ENCODE measurements at regions not wholly inside any gene's neighbourhood (a gene's known extent, or its start where the extent isn't known, plus 50 kb on each side); places are given as distances from the start of the nearest gene placed in this dataset.

DNA sequence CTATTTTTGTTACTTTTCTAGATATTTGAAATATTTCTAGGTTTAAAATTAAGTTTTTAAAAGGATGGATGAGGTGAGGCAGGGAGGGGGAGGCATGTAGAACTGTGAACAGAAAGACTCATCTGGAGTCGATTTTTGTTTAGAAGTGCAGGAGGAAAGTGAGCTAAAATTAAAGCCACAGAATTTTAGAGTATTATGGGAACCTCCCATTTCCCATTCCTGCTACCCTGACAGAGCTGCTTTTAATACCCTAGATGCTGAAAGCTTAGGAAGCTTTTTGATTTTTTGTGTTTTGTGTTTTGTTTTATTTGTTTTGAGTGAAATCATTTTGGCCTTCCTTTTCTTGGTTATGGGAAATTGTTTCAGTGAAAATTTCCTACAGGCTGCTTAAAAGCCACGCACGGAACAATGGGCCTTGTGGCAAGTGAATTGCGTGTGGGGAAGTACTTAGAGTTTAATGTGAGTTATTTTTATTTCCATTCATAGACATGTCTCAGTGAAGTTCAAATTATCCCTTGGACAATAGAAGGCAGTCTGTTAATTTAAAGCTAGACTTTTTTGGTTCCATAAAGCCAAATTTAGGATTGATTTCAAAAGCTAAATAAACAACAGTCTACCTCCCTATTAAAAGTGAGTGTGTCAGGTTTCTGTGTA, 102.0 kb upstream of the HDAC9 start:
- no peaks in the 10 kb centered on the region for H3K27me3 ChIP-seq (ENCODE audit: control insufficient read depth in 1 of 2, insufficient read depth in 1 of 2, low read length in 2 of 2)
- no peak overlapping the region for H2BK12ac ChIP-seq (ENCODE audit: low read length in 2 of 2)
- H2AK5ac ChIP-seq (ENCODE audit: low read length, severe bottlenecking) = no peak overlapping the region
- no peaks in the 10 kb centered on the region for H3K79me1 ChIP-seq (replicated peaks; ENCODE audit: low read length, poor library complexity, severe bottlenecking)
- no peaks in the 10 kb centered on the region for H3K9me3 ChIP-seq (ENCODE audit: control insufficient read depth, low read length)
- H3K14ac ChIP-seq (ENCODE audit: low read length in 2 of 2) = no peak overlapping the region
- no peak overlapping the region for H2BK15ac ChIP-seq (ENCODE audit: low read depth, poor library complexity, severe bottlenecking)
- H3K27ac ChIP-seq (ENCODE audit: low read length, poor library complexity, severe bottlenecking) = no peak overlapping the region
- 90% methylated on average over 3 of the region's 4 CpGs for WGBS
- no peak overlapping the region for H2AFZ ChIP-seq (ENCODE audit: low read depth, low read length)
- H2BK5ac ChIP-seq (ENCODE audit: low read depth, low read length, poor library complexity, severe bottlenecking) = no peak overlapping the region
- H2BK120ac ChIP-seq (ENCODE audit: low read depth, low read length) = no peak overlapping the region
- H4K8ac ChIP-seq (ENCODE audit: low read length) = no peak overlapping the region
- no peak overlapping the region for H3K18ac ChIP-seq (ENCODE audit: low read depth in 1 of 2, low read length in 2 of 2)
- no peak overlapping the region for H3K4ac ChIP-seq (ENCODE audit: low read depth in 1 of 2, low read length in 2 of 2)
- H4K91ac ChIP-seq (ENCODE audit: low read length) = no peak overlapping the region
- no peak overlapping the region for H3K4me2 ChIP-seq (ENCODE audit: low read length, poor library complexity, severe bottlenecking)
- DNase-seq = no peak
- H3K4me1 ChIP-seq (ENCODE audit: control insufficient read depth, insufficient read depth, low read depth, low read length) = peaks cover 4% of the 10 kb centered on the region
- H3K36me3 ChIP-seq (ENCODE audit: control insufficient read depth in 1 of 2, insufficient read depth in 2 of 2, low read depth in 1 of 2, low read length in 2 of 2) = no peaks in the 10 kb centered on the region
- no peak overlapping the region for H3K9ac ChIP-seq (ENCODE audit: low read length)
- H3K23ac ChIP-seq (ENCODE audit: low read length in 2 of 2) = no peak overlapping the region
- H3K4me3 ChIP-seq (ENCODE audit: insufficient read depth in 1 of 2, low read depth in 1 of 2, low read length in 2 of 2) = no peak overlapping the region

- no peak overlapping the region for H2AK5ac ChIP-seq (ENCODE audit: low read length, severe bottlenecking)
- no peak overlapping the region for H3K4me2 ChIP-seq (ENCODE audit: low read length, poor library complexity, severe bottlenecking)
- DNase-seq = no peak
- H3K4me3 ChIP-seq (ENCODE audit: insufficient read depth in 1 of 2, low read depth in 1 of 2, low read length in 2 of 2) = no peak overlapping the region
- no peak overlapping the region for H2BK120ac ChIP-seq (ENCODE audit: low read depth, low read length)
- no peak overlapping the region for H2BK12ac ChIP-seq (ENCODE audit: low read length in 2 of 2)
- no peak overlapping the region for H4K8ac ChIP-seq (ENCODE audit: low read length)
- H2AFZ ChIP-seq (ENCODE audit: low read depth, low read length) = no peak overlapping the region
- H3K23ac ChIP-seq (ENCODE audit: low read length in 2 of 2) = no peak overlapping the region
- no peaks in the 10 kb centered on the region for H3K9me3 ChIP-seq (ENCODE audit: control insufficient read depth, low read length)
- no peak overlapping the region for H3K9ac ChIP-seq (ENCODE audit: low read length)
- WGBS = no CpG with 5 or more reads among the region's 1 CpG
- no peak overlapping the region for H3K4ac ChIP-seq (ENCODE audit: low read depth in 1 of 2, low read length in 2 of 2)
- no peaks in the 10 kb centered on the region for H3K79me1 ChIP-seq (replicated peaks; ENCODE audit: low read length, poor library complexity, severe bottlenecking)
- H3K27ac ChIP-seq (ENCODE audit: low read length, poor library complexity, severe bottlenecking) = no peak overlapping the region
- H3K4me1 ChIP-seq (ENCODE audit: control insufficient read depth, insufficient read depth, low read depth, low read length) = peaks cover 3% of the 10 kb centered on the region
- H4K91ac ChIP-seq (ENCODE audit: low read length) = no peak overlapping the region
- no peaks in the 10 kb centered on the region for H3K36me3 ChIP-seq (ENCODE audit: control insufficient read depth in 1 of 2, insufficient read depth in 2 of 2, low read depth in 1 of 2, low read length in 2 of 2)
- no peak overlapping the region for H3K14ac ChIP-seq (ENCODE audit: low read length in 2 of 2)
- no peaks in the 10 kb centered on the region for H3K27me3 ChIP-seq (ENCODE audit: control insufficient read depth in 1 of 2, insufficient read depth in 1 of 2, low read length in 2 of 2)
- H3K18ac ChIP-seq (ENCODE audit: low read depth in 1 of 2, low read length in 2 of 2) = no peak overlapping the region
- no peak overlapping the region for H2BK5ac ChIP-seq (ENCODE audit: low read depth, low read length, poor library complexity, severe bottlenecking)
- no peak overlapping the region for H2BK15ac ChIP-seq (ENCODE audit: low read depth, poor library complexity, severe bottlenecking)
Measured at GRCh38 chr7:18395868-18396267, 99.7 kb upstream of the HDAC9 start.

DNA sequence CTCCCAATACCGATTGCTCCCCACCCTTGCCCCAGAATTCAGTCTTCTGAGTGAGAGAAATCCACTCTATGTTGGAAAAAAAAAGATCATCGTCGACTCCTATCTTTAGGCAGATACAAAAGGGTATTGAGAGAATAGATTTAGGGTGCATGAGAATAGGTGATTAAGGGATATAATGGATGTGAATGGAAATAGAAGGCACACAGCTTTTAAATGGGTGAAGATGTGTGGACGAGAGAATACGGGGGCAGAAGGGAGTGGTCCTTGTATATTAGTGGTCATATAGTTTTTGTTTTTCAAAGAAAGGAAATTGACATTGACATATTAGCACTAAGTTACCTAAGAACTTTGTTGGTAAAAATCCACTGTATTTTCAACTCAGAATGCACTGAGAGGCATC, 98.6 kb upstream of the HDAC9 start:
- Histone ChIP-seq H2AFZ (ENCODE audit: low read depth, low read length) (no peak overlapping the region), H3K4me1 (ENCODE audit: control insufficient read depth, insufficient read depth, low read depth, low read length) (peaks cover 3% of the 10 kb centered on the region), H3K27me3 (ENCODE audit: control insufficient read depth in 1 of 2, insufficient read depth in 1 of 2, low read length in 2 of 2) (no peaks in the 10 kb centered on the region), H2BK5ac (ENCODE audit: low read depth, low read length, poor library complexity, severe bottlenecking) (no peak overlapping the region), H3K23ac (ENCODE audit: low read length in 2 of 2) (no peak overlapping the region), H3K36me3 (ENCODE audit: control insufficient read depth in 1 of 2, insufficient read depth in 2 of 2, low read depth in 1 of 2, low read length in 2 of 2) (no peaks in the 10 kb centered on the region), H3K4me3 (ENCODE audit: insufficient read depth in 1 of 2, low read depth in 1 of 2, low read length in 2 of 2) (no peak overlapping the region), H2AK5ac (ENCODE audit: low read length, severe bottlenecking) (no peak overlapping the region), H3K4me2 (ENCODE audit: low read length, poor library complexity, severe bottlenecking) (no peak overlapping the region), H3K4ac (ENCODE audit: low read depth in 1 of 2, low read length in 2 of 2) (no peak overlapping the region), H4K91ac (ENCODE audit: low read length) (no peak overlapping the region), H3K14ac (ENCODE audit: low read length in 2 of 2) (no peak overlapping the region), H4K8ac (ENCODE audit: low read length) (no peak overlapping the region), H2BK15ac (ENCODE audit: low read depth, poor library complexity, severe bottlenecking) (no peak overlapping the region), H2BK12ac (ENCODE audit: low read length in 2 of 2) (no peak overlapping the region), H3K9ac (ENCODE audit: low read length) (no peak overlapping the region), H3K9me3 (ENCODE audit: control insufficient read depth, low read length) (no peaks in the 10 kb centered on the region), H3K18ac (ENCODE audit: low read depth in 1 of 2, low read length in 2 of 2) (no peak overlapping the region), H3K79me1 (replicated peaks; ENCODE audit: low read length, poor library complexity, severe bottlenecking) (no peaks in the 10 kb centered on the region), H2BK120ac (ENCODE audit: low read depth, low read length) (no peak overlapping the region), H3K27ac (ENCODE audit: low read length, poor library complexity, severe bottlenecking) (no peak overlapping the region)
- 86% methylated on average over 4 of the region's 5 CpGs for WGBS
- no peak for DNase-seq

GRCh38 chr7:18399436-18400235, 95.9 kb upstream of the HDAC9 start:
- peak; percentile 16 for DNase-seq
- Histone ChIP-seq H2AFZ (ENCODE audit: low read depth, low read length) (no peak overlapping the region), H3K4me3 (ENCODE audit: insufficient read depth in 1 of 2, low read depth in 1 of 2, low read length in 2 of 2) (no peak overlapping the region), H2BK120ac (ENCODE audit: low read depth, low read length) (no peak overlapping the region), H3K23ac (ENCODE audit: low read length in 2 of 2) (peak overlapping the region in 1 of 2 experiments; percentile 72), H3K4me2 (ENCODE audit: low read length, poor library complexity, severe bottlenecking) (no peak overlapping the region), H2BK5ac (ENCODE audit: low read depth, low read length, poor library complexity, severe bottlenecking) (no peak overlapping the region), H3K79me1 (replicated peaks; ENCODE audit: low read length, poor library complexity, severe bottlenecking) (no peaks in the 10 kb centered on the region), H3K4me1 (ENCODE audit: control insufficient read depth, insufficient read depth, low read depth, low read length) (peaks cover 3% of the 10 kb centered on the region), H2BK15ac (ENCODE audit: low read depth, poor library complexity, severe bottlenecking) (no peak overlapping the region), H3K18ac (ENCODE audit: low read depth in 1 of 2, low read length in 2 of 2) (peak overlapping the region; percentile 37 to 73), H3K9me3 (ENCODE audit: control insufficient read depth, low read length) (no peaks in the 10 kb centered on the region), H3K27ac (ENCODE audit: low read length, poor library complexity, severe bottlenecking) (peak overlapping the region; percentile 6), H2BK12ac (ENCODE audit: low read length in 2 of 2) (peak overlapping the region; percentile 28 to 72), H4K91ac (ENCODE audit: low read length) (no peak overlapping the region), H3K9ac (ENCODE audit: low read length) (no peak overlapping the region), H3K4ac (ENCODE audit: low read depth in 1 of 2, low read length in 2 of 2) (peak overlapping the region in 1 of 2 experiments; percentile 58), H2AK5ac (ENCODE audit: low read length, severe bottlenecking) (no peak overlapping the region), H4K8ac (ENCODE audit: low read length) (no peak overlapping the region), H3K36me3 (ENCODE audit: control insufficient read depth in 1 of 2, insufficient read depth in 2 of 2, low read depth in 1 of 2, low read length in 2 of 2) (no peaks in the 10 kb centered on the region), H3K27me3 (ENCODE audit: control insufficient read depth in 1 of 2, insufficient read depth in 1 of 2, low read length in 2 of 2) (no peaks in the 10 kb centered on the region), H3K14ac (ENCODE audit: low read length in 2 of 2) (peak overlapping the region in 1 of 2 experiments; percentile 41)
- WGBS = 68% methylated on average over 3 of the region's 4 CpGs
